ENCODE measurements at regions not wholly inside any gene's neighbourhood (a gene's known extent, or its start where the extent isn't known, plus 50 kb on each side); places are given as distances from the start of the nearest gene placed in this dataset.

DNA sequence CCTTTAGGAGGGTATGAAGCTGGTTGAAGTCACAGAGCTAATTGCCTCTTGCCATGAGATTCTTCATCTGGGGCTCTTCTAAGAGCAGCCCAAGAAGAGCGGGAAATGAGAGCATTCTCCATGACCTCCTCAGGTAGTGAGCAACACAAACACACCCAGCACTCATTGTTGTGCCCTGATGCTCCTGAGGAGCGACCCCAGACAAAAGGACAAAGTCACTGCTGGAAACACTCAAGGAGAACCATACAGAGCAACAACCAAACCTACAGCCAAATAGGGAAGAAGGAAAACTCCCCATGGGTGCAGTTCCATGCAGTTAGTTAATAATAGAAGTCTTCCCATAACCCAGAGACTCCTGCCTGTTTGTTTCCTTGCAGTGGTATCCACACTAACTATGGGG is 426.0 kb upstream of the CRIM1 start:
- CTCF ChIA-PET, result no interaction called here
- no TSS peak for BruUV-seq (replicated peaks)
- Histone ChIP-seq H3K36me3 (ENCODE audit: insufficient read depth, low read length, poor library complexity, severe bottlenecking) (no peaks in the 10 kb centered on the region), H3K9me3 (ENCODE audit: low read depth, low read length, poor library complexity, severe bottlenecking) (no peaks in the 10 kb centered on the region), H3K4me1 (ENCODE audit: insufficient read depth, low read length, poor library complexity, severe bottlenecking) (no peaks in the 10 kb centered on the region), H3K4me3 (ENCODE audit: low read depth, low read length, poor library complexity, severe bottlenecking) (no peak overlapping the region), H3K27ac (ENCODE audit: low read depth, low read length, poor library complexity, severe bottlenecking) (no peak overlapping the region), H3K27me3 (replicated peaks; ENCODE audit: insufficient read depth, low read depth, low read length, poor library complexity) (no peaks in the 10 kb centered on the region)
- intact Hi-C loops (cut with micrococcal nuclease; ENCODE audit: unreplicated experiment), result no loop called here
- TF ChIP-seq, protein P1, sequence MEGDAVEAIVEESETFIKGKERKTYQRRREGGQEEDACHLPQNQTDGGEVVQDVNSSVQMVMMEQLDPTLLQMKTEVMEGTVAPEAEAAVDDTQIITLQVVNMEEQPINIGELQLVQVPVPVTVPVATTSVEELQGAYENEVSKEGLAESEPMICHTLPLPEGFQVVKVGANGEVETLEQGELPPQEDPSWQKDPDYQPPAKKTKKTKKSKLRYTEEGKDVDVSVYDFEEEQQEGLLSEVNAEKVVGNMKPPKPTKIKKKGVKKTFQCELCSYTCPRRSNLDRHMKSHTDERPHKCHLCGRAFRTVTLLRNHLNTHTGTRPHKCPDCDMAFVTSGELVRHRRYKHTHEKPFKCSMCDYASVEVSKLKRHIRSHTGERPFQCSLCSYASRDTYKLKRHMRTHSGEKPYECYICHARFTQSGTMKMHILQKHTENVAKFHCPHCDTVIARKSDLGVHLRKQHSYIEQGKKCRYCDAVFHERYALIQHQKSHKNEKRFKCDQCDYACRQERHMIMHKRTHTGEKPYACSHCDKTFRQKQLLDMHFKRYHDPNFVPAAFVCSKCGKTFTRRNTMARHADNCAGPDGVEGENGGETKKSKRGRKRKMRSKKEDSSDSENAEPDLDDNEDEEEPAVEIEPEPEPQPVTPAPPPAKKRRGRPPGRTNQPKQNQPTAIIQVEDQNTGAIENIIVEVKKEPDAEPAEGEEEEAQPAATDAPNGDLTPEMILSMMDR (conservative IDR thresholded peaks at IDR 0.05; ENCODE audit: low read depth, low read length), result no peak
- POLR2A ChIA-PET (ENCODE audit: low non-redundant PET), result no interaction called here
- no peak for DNase-seq (ENCODE audit: low spot score)

- H3K36me3 ChIP-seq (ENCODE audit: insufficient read depth, low read length, poor library complexity, severe bottlenecking), result no peaks in the 10 kb centered on the region
- no TSS peak for BruUV-seq (replicated peaks)
- no peak for TF ChIP-seq EZH2 (IDR thresholded peaks at IDR 0.05; ENCODE audit: borderline replicate concordance, low read depth, low read length, poor library complexity, severe bottlenecking)
- TF ChIP-seq, protein P1 (conservative IDR thresholded peaks at IDR 0.05; ENCODE audit: low read depth, low read length), result no peak
- no peak overlapping the region for H3K4me3 ChIP-seq (ENCODE audit: low read depth, low read length, poor library complexity, severe bottlenecking)
- no peak overlapping the region for H3K27ac ChIP-seq (ENCODE audit: low read depth, low read length, poor library complexity, severe bottlenecking)
- POLR2A ChIA-PET (ENCODE audit: low non-redundant PET), result no interaction called here
- H3K4me1 ChIP-seq (ENCODE audit: insufficient read depth, low read length, poor library complexity, severe bottlenecking), result no peaks in the 10 kb centered on the region
- intact Hi-C loops (cut with micrococcal nuclease; ENCODE audit: unreplicated experiment), result no loop called here
- DNase-seq (ENCODE audit: low spot score), result no peak
- H3K9me3 ChIP-seq (ENCODE audit: low read depth, low read length, poor library complexity, severe bottlenecking), result no peaks in the 10 kb centered on the region
- CTCF ChIA-PET, result no interaction called here
- H3K27me3 ChIP-seq (replicated peaks; ENCODE audit: insufficient read depth, low read depth, low read length, poor library complexity), result no peaks in the 10 kb centered on the region
These were observed 435.5 kb upstream of the CRIM1 start for GRCh38 chr2:35920061-35920460.

GRCh38 chr2:35915261-35915660 is 440.3 kb upstream of the CRIM1 start:
- no peaks in the 10 kb centered on the region for H3K9me3 ChIP-seq (ENCODE audit: low read depth, low read length, poor library complexity, severe bottlenecking)
- no peaks in the 10 kb centered on the region for H3K36me3 ChIP-seq (ENCODE audit: insufficient read depth, low read length, poor library complexity, severe bottlenecking)
- ChIA-PET POLR2A (ENCODE audit: low non-redundant PET) (no interaction called here), CTCF (interaction anchor here (0.7 kb wide), 1 partner anchor 1905 kb away, joined by 4 read pairs; no protein-coding TSS in a partner anchor)
- H3K4me3 ChIP-seq (ENCODE audit: low read depth, low read length, poor library complexity, severe bottlenecking), result no peak overlapping the region
- DNase-seq (ENCODE audit: low spot score), result no peak
- H3K4me1 ChIP-seq (ENCODE audit: insufficient read depth, low read length, poor library complexity, severe bottlenecking), result no peaks in the 10 kb centered on the region
- no peak for TF ChIP-seq EZH2 (IDR thresholded peaks at IDR 0.05; ENCODE audit: borderline replicate concordance, low read depth, low read length, poor library complexity, severe bottlenecking)
- TF ChIP-seq, protein P1 (conservative IDR thresholded peaks at IDR 0.05; ENCODE audit: low read depth, low read length), result no peak
- no TSS peak for BruUV-seq (replicated peaks)
- no peak overlapping the region for H3K27ac ChIP-seq (ENCODE audit: low read depth, low read length, poor library complexity, severe bottlenecking)
- H3K27me3 ChIP-seq (replicated peaks; ENCODE audit: insufficient read depth, low read depth, low read length, poor library complexity), result no peaks in the 10 kb centered on the region
- intact Hi-C loops (cut with micrococcal nuclease; ENCODE audit: unreplicated experiment), result no loop called here
